Natural killer cell (primary cell): ENCODE measurements at regions not wholly inside any gene's neighbourhood (a gene's known extent, or its start where the extent isn't known, plus 50 kb on each side); places are given as distances from the start of the nearest gene placed in this dataset.

Experiments used
- ATAC-seq, 3 donors: fragments of 150-1000 bp in 2 of 3; fragments of 200-7000 bp in 1 of 3; cut with Tn5 transposase; 1 replicate in 1 of 3; 2 replicates in 2 of 3; pipeline ENCODE4 v1.10.0; 2021; ENCODE audit warnings: mild to moderate bottlenecking in 2 of 3, moderate library complexity in 2 of 3
- DNase-seq, 2 donors: peaks; one replicate each; pipeline versions ENCODE4 v3.0.0 to v3.0.0-alpha.2; 2013 to 2021; ENCODE audit warnings: mixed read lengths in 1 of 2
- H3K27ac ChIP-seq: one replicate; pipeline ENCODE4 v1.5.1; 2013; ENCODE audit warnings: mild to moderate bottlenecking, low read length
- H3K27me3 ChIP-seq: one replicate; pipeline ENCODE4 v1.6.1; 2013; ENCODE audit warnings: low read length; ENCODE audit not compliant: control insufficient read depth, insufficient read depth
- H3K36me3 ChIP-seq: one replicate; pipeline ENCODE4 v1.6.1; 2013; ENCODE audit warnings: low read length; ENCODE audit not compliant: control insufficient read depth, insufficient read depth
- H3K4me1 ChIP-seq: one replicate; pipeline ENCODE4 v1.6.1; 2013; ENCODE audit warnings: low read length; ENCODE audit not compliant: control insufficient read depth, insufficient read depth
- H3K4me3 ChIP-seq: one replicate; pipeline ENCODE4 v1.5.1; 2013; ENCODE audit warnings: low read length
- H3K9me3 ChIP-seq: one replicate; pipeline ENCODE4 v1.6.1; 2013; ENCODE audit warnings: low read length; ENCODE audit not compliant: control insufficient read depth, insufficient read depth
- H3K27ac Mint-ChIP-seq, 2 donors: one replicate each; pipeline ENCODE4 v1.8.0; 2022; ENCODE audit warnings: mild to moderate bottlenecking in 2 of 2, mixed read lengths in 2 of 2, moderate library complexity in 1 of 2
- H3K27me3 Mint-ChIP-seq, 2 donors: one replicate each; pipeline ENCODE4 v1.8.0; 2022; ENCODE audit warnings: low read depth in 2 of 2, mixed read lengths in 2 of 2
- H3K36me3 Mint-ChIP-seq: one replicate; pipeline ENCODE4 v1.8.0; 2022; ENCODE audit warnings: mixed read lengths
- H3K4me1 Mint-ChIP-seq, 2 donors: one replicate each; pipeline ENCODE4 v1.8.0; 2022; ENCODE audit warnings: mixed read lengths in 2 of 2
- H3K4me3 Mint-ChIP-seq: one replicate; pipeline ENCODE4 v1.8.0; 2022; ENCODE audit warnings: mild to moderate bottlenecking, moderate library complexity, mixed read lengths
- H3K9me3 Mint-ChIP-seq, 2 donors: one replicate each; pipeline ENCODE4 v1.8.0; 2022; ENCODE audit warnings: mixed read lengths in 2 of 2
- CTCF ChIP-seq: fragments of 200-600 bp; IDR thresholded peaks from one replicate; pipeline ENCODE4 v1.8.0; 2022; ENCODE audit warnings: antibody characterized with exemption
- WGBS: methylation state at CpG from one replicate; pipeline ENCODE4 v1.1.7; 2013; ENCODE audit warnings: missing lambda C conversion rate; ENCODE audit not compliant: insufficient coverage; 5-methylcytosine and 5-hydroxymethylcytosine counted together
- intact Hi-C: fragments of 100-400 bp; cut with micrococcal nuclease; formaldehyde crosslinking; loops from one replicate; pipeline ENCODE4 v1.14.2; 2022

GRCh38 chr5:116358911-116359418, 215.7 kb downstream of the SEMA6A start:
- Mint-ChIP-seq H3K4me3 (no peak overlapping the region), H3K27me3 (no peaks in the 10 kb centered on the region), H3K4me1 (peaks cover 12 to 13% of the 10 kb centered on the region in 2 donors), H3K36me3 (no peaks in the 10 kb centered on the region), H3K9me3 (peaks cover 4 to 5% of the 10 kb centered on the region in 2 donors), H3K27ac (peak overlapping the region in 1 of 2 donors; percentile 0)
- TF ChIP-seq CTCF = no peak
- peaks cover 3% of the 10 kb centered on the region for H3K9me3 ChIP-seq
- H3K4me1 ChIP-seq = peaks cover 20% of the 10 kb centered on the region
- no peaks in the 10 kb centered on the region for H3K36me3 ChIP-seq
- DNase-seq (no peak), ATAC-seq (peak in 2 of 3 donors; percentile 34 to 42)
- no CpG with 5 or more reads among the region's 1 CpG for WGBS
- no peaks in the 10 kb centered on the region for H3K27me3 ChIP-seq
- intact Hi-C loops = no loop called here
- H3K27ac ChIP-seq = no peak overlapping the region
- no peak overlapping the region for H3K4me3 ChIP-seq

GRCh38 chr5:116358015-116358523, 216.6 kb downstream of the SEMA6A start:
- Mint-ChIP-seq H3K36me3 (no peaks in the 10 kb centered on the region), H3K27ac (no peak overlapping the region), H3K4me3 (no peak overlapping the region), H3K4me1 (peaks cover 12 to 13% of the 10 kb centered on the region in 2 donors), H3K27me3 (no peaks in the 10 kb centered on the region), H3K9me3 (peaks cover 4 to 5% of the 10 kb centered on the region in 2 donors)
- no peak for DNase-seq
- TF ChIP-seq CTCF = no peak
- no peaks in the 10 kb centered on the region for H3K36me3 ChIP-seq
- H3K27ac ChIP-seq = no peak overlapping the region
- intact Hi-C loops = no loop called here
- no peak overlapping the region for H3K4me3 ChIP-seq
- peaks cover 3% of the 10 kb centered on the region for H3K9me3 ChIP-seq
- H3K27me3 ChIP-seq = no peaks in the 10 kb centered on the region
- peaks cover 20% of the 10 kb centered on the region for H3K4me1 ChIP-seq
- no peak for ATAC-seq

GRCh38 chr5:116355819-116356601, 218.6 kb downstream of the SEMA6A start:
- peaks cover 4 to 10% of the 10 kb centered on the region in 2 donors for H3K9me3 Mint-ChIP-seq
- no peaks in the 10 kb centered on the region for H3K27me3 Mint-ChIP-seq
- Histone ChIP-seq H3K27me3 (no peaks in the 10 kb centered on the region), H3K9me3 (peaks cover 3% of the 10 kb centered on the region), H3K36me3 (no peaks in the 10 kb centered on the region), H3K4me1 (peaks cover 20% of the 10 kb centered on the region), H3K27ac (no peak overlapping the region), H3K4me3 (no peak overlapping the region)
- TF ChIP-seq CTCF = no peak
- H3K4me1 Mint-ChIP-seq = peaks cover 12 to 13% of the 10 kb centered on the region in 2 donors
- H3K36me3 Mint-ChIP-seq = peaks cover 7% of the 10 kb centered on the region
- H3K4me3 Mint-ChIP-seq = no peak overlapping the region
- ATAC-seq (no peak), DNase-seq (no peak)
- 99% methylated on average over 5 of the region's 6 CpGs for WGBS
- intact Hi-C loops = no loop called here
- no peak overlapping the region for H3K27ac Mint-ChIP-seq
